Endothelial cell of umbilical vein (primary cell): ENCODE measurements at regions not wholly inside any gene's neighbourhood (a gene's known extent, or its start where the extent isn't known, plus 50 kb on each side); places are given as distances from the start of the nearest gene placed in this dataset.

Experiments used
- BruUV-seq: library from RNA; stranded (reverse); fragments of 400-500 nt; replicated peaks from 2 replicates; lab custom pipeline; 2021; lab: Mats Ljungman, UMichigan
- CTCF ChIA-PET: fragments of 300-600, 350-600 bp; sonication (Branson Sonifier 250); formaldehyde crosslinking; loops from one replicate; lab custom pipeline; 2021; ENCODE audit warnings: antibody characterized with exemption, inconsistent platforms; lab: Charles Lee
- POLR2A ChIA-PET: fragments of 300-600, 350-600 bp; sonication (Branson Sonifier 250); formaldehyde crosslinking; loops from one replicate; lab custom pipeline; 2021; ENCODE audit warnings: antibody characterized with exemption, inconsistent platforms; lab: Charles Lee
- DNase-seq: peaks from one replicate; pipeline ENCODE4 v3.0.0-alpha.2; 2011; ENCODE audit warnings: low read depth, low spot score
- FAIRE-seq: peaks from 2 replicates; lab custom pipeline; 2011; peaks lifted over from hg19 to GRCh38; lab: Jason Lieb, UNC
- H2AFZ ChIP-seq: 2 replicates; pipeline ENCODE4 v1.6.0; 2012; ENCODE audit warnings: low read depth, low read length, control low read depth, inconsistent platforms
- H3K27ac ChIP-seq: 2 replicates; pipeline ENCODE4 v1.5.1; 2011; ENCODE audit warnings: low read depth, mild to moderate bottlenecking, control low read depth, low read length, moderate library complexity; ENCODE audit not compliant: insufficient read depth
- H3K27me3 ChIP-seq, 2 experiments: 2 replicates each; pipeline versions ENCODE4 v1.6.0 to v1.6.1; 2011; ENCODE audit warnings: low read length in 2 of 2, mixed read lengths in 1 of 2; ENCODE audit not compliant: control insufficient read depth in 2 of 2, insufficient read depth in 2 of 2
- H3K36me3 ChIP-seq, 2 experiments: 2 replicates in 1 of 2; 3 replicates in 1 of 2; pipeline ENCODE4 v1.5.1; 2011; ENCODE audit warnings: low read length in 2 of 2, mild to moderate bottlenecking in 1 of 2, moderate library complexity in 1 of 2; ENCODE audit not compliant: control insufficient read depth in 2 of 2, insufficient read depth in 2 of 2; ENCODE audit errors: extremely low read depth in 1 of 2
- H3K4me1 ChIP-seq: 3 replicates; pipeline ENCODE4 v1.5.1; 2011; ENCODE audit warnings: mild to moderate bottlenecking, low read length; ENCODE audit not compliant: control insufficient read depth, insufficient read depth; ENCODE audit errors: extremely low read depth
- H3K4me2 ChIP-seq: 2 replicates; pipeline ENCODE4 v1.6.1; 2011; ENCODE audit warnings: low read length, control low read depth, mixed read lengths; ENCODE audit not compliant: insufficient read depth
- H3K4me3 ChIP-seq, 3 experiments: fragments of 200-600 bp in 1 of 3; sonication (generic), shearing (Covaris generic) in 1 of 3; replicated peaks in 1 of 3; 2 replicates each; pipeline ENCODE4 v1.5.1; 2011 to 2016; ENCODE audit warnings: control low read depth in 3 of 3, low read length in 3 of 3, mild to moderate bottlenecking in 2 of 3, inconsistent platforms in 1 of 3, low read depth in 1 of 3, moderate library complexity in 1 of 3; ENCODE audit not compliant: insufficient read depth in 1 of 3
- H3K79me2 ChIP-seq: 2 replicates; pipeline ENCODE4 v1.6.0; 2012; ENCODE audit warnings: low read length, inconsistent platforms; ENCODE audit not compliant: control insufficient read depth, insufficient read depth
- H3K9ac ChIP-seq: replicated peaks from 2 replicates; pipeline ENCODE3; 2011; ENCODE audit warnings: low read length, control low read depth; ENCODE audit not compliant: insufficient read depth; ENCODE audit errors: extremely low read depth
- H3K9me1 ChIP-seq: replicated peaks from 3 replicates; pipeline ENCODE4 v1.6.0; 2011; ENCODE audit warnings: mild to moderate bottlenecking, low read length; ENCODE audit not compliant: control insufficient read depth, insufficient read depth; ENCODE audit errors: extremely low read depth
- H3K9me3 ChIP-seq: replicated peaks from 2 replicates; pipeline ENCODE4 v1.5.1; 2012; ENCODE audit warnings: low read length, inconsistent platforms; ENCODE audit not compliant: control insufficient read depth, insufficient read depth
- H4K20me1 ChIP-seq: replicated peaks from 2 replicates; pipeline ENCODE3; 2011; ENCODE audit warnings: mild to moderate bottlenecking, low read length; ENCODE audit not compliant: control insufficient read depth, insufficient read depth; ENCODE audit errors: extremely low read depth
- CTCF ChIP-seq, 2 donors: IDR thresholded peaks; 1 replicate in 1 of 2; 2 replicates in 1 of 2; pipeline ENCODE4 v1.5.1; 2011; ENCODE audit warnings: low read length in 2 of 2, mild to moderate bottlenecking in 2 of 2, moderate library complexity in 2 of 2, control low read depth in 1 of 2, inconsistent platforms in 1 of 2, low read depth in 1 of 2; ENCODE audit not compliant: insufficient read depth in 1 of 2; ENCODE audit errors: extremely low read depth in 1 of 2
- EZH2 ChIP-seq: IDR thresholded peaks from 2 replicates; pipeline ENCODE4 v1.6.1; 2012; ENCODE audit warnings: borderline replicate concordance, low read depth, mild to moderate bottlenecking, moderate library complexity, low read length, inconsistent platforms; ENCODE audit not compliant: severe bottlenecking
- FOS ChIP-seq: IDR thresholded peaks from 2 replicates; pipeline ENCODE4 v1.6.1; 2011; ENCODE audit warnings: mild to moderate bottlenecking, low read length, moderate library complexity, borderline replicate concordance; ENCODE audit not compliant: insufficient read depth
- GATA2 ChIP-seq: IDR thresholded peaks from 2 replicates; pipeline ENCODE4 v1.7.0; 2011; ENCODE audit warnings: low read depth, mild to moderate bottlenecking, moderate library complexity, mixed read lengths, low read length; ENCODE audit not compliant: insufficient read length, insufficient read depth
- JUN ChIP-seq: IDR thresholded peaks from 2 replicates; pipeline ENCODE4 v1.6.1; 2011; ENCODE audit warnings: borderline replicate concordance, low read depth; ENCODE audit not compliant: insufficient read length, insufficient read depth
- MAX ChIP-seq: IDR thresholded peaks from 2 replicates; pipeline ENCODE4 v1.6.1; 2011; ENCODE audit not compliant: insufficient read depth, insufficient read length
- MYC ChIP-seq: IDR thresholded peaks from one replicate; pipeline ENCODE4 v1.6.1; 2011; ENCODE audit warnings: mild to moderate bottlenecking, low read depth, low read length
- POLR2A ChIP-seq: IDR thresholded peaks from 2 replicates; pipeline ENCODE4 v1.6.1; 2012; ENCODE audit warnings: low read depth, mild to moderate bottlenecking, control low read depth, low read length
- POLR2AphosphoS5 ChIP-seq: IDR thresholded peaks from 2 replicates; pipeline ENCODE4 v1.6.1; 2012; ENCODE audit warnings: low read depth, mild to moderate bottlenecking, control low read depth, low read length, moderate library complexity; ENCODE audit not compliant: insufficient read depth
- dilution Hi-C: fragments of 300-500 bp; cut with MboI; formaldehyde crosslinking; loops from one replicate; pipeline ENCODE4 v1.15.0; 2019; ENCODE audit warnings: low sequenced_read_pairs; ENCODE audit not compliant: extremely low pct_ligation_motif_present
- intact Hi-C: fragments of 100-400 bp; cut with micrococcal nuclease; formaldehyde crosslinking; loops from one replicate; pipeline ENCODE4 v1.10.0; 2022

- no TSS peak for BruUV-seq
- Histone ChIP-seq H3K9me3 (peaks cover 2% of the 10 kb centered on the region), H3K4me2 (no peak overlapping the region), H4K20me1 (no peaks in the 10 kb centered on the region), H3K4me3 (no peak overlapping the region), H3K27me3 (no peaks in the 10 kb centered on the region), H3K27ac (no peak overlapping the region), H3K4me1 (no peaks in the 10 kb centered on the region), H3K9me1 (no peaks in the 10 kb centered on the region), H3K36me3 (no peaks in the 10 kb centered on the region), H3K79me2 (no peaks in the 10 kb centered on the region), H3K9ac (no peak overlapping the region), H2AFZ (no peak overlapping the region)
- no peak for TF ChIP-seq JUN
- TF ChIP-seq MAX: no peak
- TF ChIP-seq EZH2: no peak
- no peak for TF ChIP-seq GATA2
- intact Hi-C loops (no loop called here), dilution Hi-C loops (no loop called here)
- DNase-seq (no peak), FAIRE-seq (no peak)
- ChIA-PET POLR2A (no interaction called here), CTCF (no interaction called here)
Measured at GRCh38 chr19:31781542-31781941, 432.3 kb upstream of the TSHZ3 start.

GRCh38 chr19:31783592-31783991, 434.4 kb upstream of the TSHZ3 start:
- dilution Hi-C loops (no loop called here), intact Hi-C loops (no loop called here)
- Histone ChIP-seq H3K27me3 (no peaks in the 10 kb centered on the region), H3K4me3 (no peak overlapping the region), H3K36me3 (no peaks in the 10 kb centered on the region), H3K9ac (no peak overlapping the region), H3K9me3 (peaks cover 2% of the 10 kb centered on the region), H3K9me1 (no peaks in the 10 kb centered on the region), H3K4me2 (no peak overlapping the region), H4K20me1 (no peaks in the 10 kb centered on the region), H3K4me1 (no peaks in the 10 kb centered on the region), H3K79me2 (no peaks in the 10 kb centered on the region), H2AFZ (no peak overlapping the region), H3K27ac (no peak overlapping the region)
- FAIRE-seq: no peak
- ChIA-PET POLR2A (no interaction called here), CTCF (no interaction called here)
- TF ChIP-seq MAX (no peak), EZH2 (no peak), FOS (no peak), MYC (no peak), JUN (no peak), GATA2 (no peak), CTCF (IDR thresholded peaks at IDR 0.05; ENCODE audit: extremely low read depth in 1 of 2, insufficient read depth in 1 of 2, low read depth in 1 of 2, low read length in 2 of 2) (no peak), POLR2AphosphoS5 (no peak), POLR2A (no peak)
- BruUV-seq: no TSS peak
- no peak for DNase-seq
